Calu3 (cell line): ENCODE measurements at regions not wholly inside any gene's neighbourhood (a gene's known extent, or its start where the extent isn't known, plus 50 kb on each side); places are given as distances from the start of the nearest gene placed in this dataset.
A peak's percentile ranks its signal among the peaks of the same experiment; 100 is the strongest.

Source experiments
- BruUV-seq: library from RNA; stranded (reverse); fragments of 400-500 nt; replicated peaks from 2 replicates; lab custom pipeline; 2021; lab: Mats Ljungman, UMichigan
- CTCF ChIA-PET: fragments of 300-600 bp; sonication (Branson Sonifier 250); formaldehyde crosslinking; loops from one replicate; lab custom pipeline; 2022; ENCODE audit warnings: antibody characterized with exemption; lab: Charles Lee
- DNase-seq: peaks from one replicate; pipeline ENCODE4 v3.0.0; 2022
- H3K27ac Mint-ChIP-seq: one replicate; pipeline ENCODE4 v1.8.0; 2022; ENCODE audit warnings: mixed read lengths; ENCODE audit not compliant: unreplicated experiment
- H3K27me3 Mint-ChIP-seq: one replicate; pipeline ENCODE4 v1.8.0; 2022; ENCODE audit warnings: mixed read lengths; ENCODE audit not compliant: unreplicated experiment
- H3K36me3 Mint-ChIP-seq: one replicate; pipeline ENCODE4 v1.8.0; 2022; ENCODE audit warnings: mild to moderate bottlenecking, moderate library complexity, mixed read lengths; ENCODE audit not compliant: insufficient read depth, unreplicated experiment
- H3K4me1 Mint-ChIP-seq: one replicate; pipeline ENCODE4 v1.8.0; 2022; ENCODE audit warnings: mild to moderate bottlenecking, low read depth, mixed read lengths; ENCODE audit not compliant: unreplicated experiment
- H3K4me3 Mint-ChIP-seq: one replicate; pipeline ENCODE4 v1.8.0; 2022; ENCODE audit warnings: mild to moderate bottlenecking, low read depth, moderate library complexity, mixed read lengths; ENCODE audit not compliant: unreplicated experiment
- H3K9me3 Mint-ChIP-seq: one replicate; pipeline ENCODE4 v1.8.0; 2022; ENCODE audit warnings: low read depth, mixed read lengths; ENCODE audit not compliant: unreplicated experiment
- intact Hi-C: fragments of 100-400 bp; cut with micrococcal nuclease; formaldehyde crosslinking; loops from one replicate; pipeline ENCODE4 v1.10.0; 2022; ENCODE audit not compliant: unreplicated experiment
- TF ChIP-seq, protein P1 (sequence below): fragments of 200-600 bp; IDR thresholded peaks from one replicate; pipeline ENCODE4 v1.8.0; 2022; ENCODE audit warnings: antibody characterized with exemption; ENCODE audit not compliant: unreplicated experiment

DNA sequence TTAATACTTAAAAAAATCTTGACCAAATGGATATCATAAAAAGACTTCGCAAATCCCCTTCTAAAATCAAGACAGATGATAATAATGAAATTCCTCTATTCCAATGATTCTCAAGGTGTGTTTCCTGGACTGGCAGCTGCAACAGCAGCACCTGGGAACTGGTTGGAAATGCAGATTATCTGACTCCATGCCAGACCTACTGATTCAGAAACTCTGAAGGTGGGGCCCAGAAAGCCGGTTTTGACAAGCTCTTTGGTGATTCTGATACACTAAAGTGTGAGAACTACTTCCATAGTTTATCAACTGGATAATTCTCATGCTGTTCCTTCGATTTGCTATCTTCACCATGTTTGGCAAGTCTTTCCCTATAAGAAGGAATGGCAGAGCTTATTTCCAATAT is 252.1 kb downstream of the COL12A1 start:
- no TSS peak for BruUV-seq
- intact Hi-C loops, result no loop called here
- CTCF ChIA-PET, result no interaction called here
- Mint-ChIP-seq H3K4me3 (no peak overlapping the region), H3K27ac (no peak overlapping the region), H3K36me3 (no peaks in the 10 kb centered on the region), H3K9me3 (peaks cover 15% of the 10 kb centered on the region), H3K27me3 (no peaks in the 10 kb centered on the region), H3K4me1 (peaks cover 15% of the 10 kb centered on the region)
- no peak for DNase-seq
- TF ChIP-seq, protein P1, sequence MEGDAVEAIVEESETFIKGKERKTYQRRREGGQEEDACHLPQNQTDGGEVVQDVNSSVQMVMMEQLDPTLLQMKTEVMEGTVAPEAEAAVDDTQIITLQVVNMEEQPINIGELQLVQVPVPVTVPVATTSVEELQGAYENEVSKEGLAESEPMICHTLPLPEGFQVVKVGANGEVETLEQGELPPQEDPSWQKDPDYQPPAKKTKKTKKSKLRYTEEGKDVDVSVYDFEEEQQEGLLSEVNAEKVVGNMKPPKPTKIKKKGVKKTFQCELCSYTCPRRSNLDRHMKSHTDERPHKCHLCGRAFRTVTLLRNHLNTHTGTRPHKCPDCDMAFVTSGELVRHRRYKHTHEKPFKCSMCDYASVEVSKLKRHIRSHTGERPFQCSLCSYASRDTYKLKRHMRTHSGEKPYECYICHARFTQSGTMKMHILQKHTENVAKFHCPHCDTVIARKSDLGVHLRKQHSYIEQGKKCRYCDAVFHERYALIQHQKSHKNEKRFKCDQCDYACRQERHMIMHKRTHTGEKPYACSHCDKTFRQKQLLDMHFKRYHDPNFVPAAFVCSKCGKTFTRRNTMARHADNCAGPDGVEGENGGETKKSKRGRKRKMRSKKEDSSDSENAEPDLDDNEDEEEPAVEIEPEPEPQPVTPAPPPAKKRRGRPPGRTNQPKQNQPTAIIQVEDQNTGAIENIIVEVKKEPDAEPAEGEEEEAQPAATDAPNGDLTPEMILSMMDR, result no peak

- H3K27me3 Mint-ChIP-seq, result no peaks in the 10 kb centered on the region
- TF ChIP-seq, protein P1, result no peak
- peaks cover 9% of the 10 kb centered on the region for H3K9me3 Mint-ChIP-seq
- DNase-seq, result no peak
- intact Hi-C loops, result no loop called here
- no TSS peak for BruUV-seq
- no peak overlapping the region for H3K4me3 Mint-ChIP-seq
- no peaks in the 10 kb centered on the region for H3K36me3 Mint-ChIP-seq
- H3K27ac Mint-ChIP-seq, result peak overlapping the region; percentile 35
- CTCF ChIA-PET, result interaction anchor here (0.6 kb wide), 1 partner anchor 119 kb away, joined by 3 read pairs; no protein-coding TSS in a partner anchor
- H3K4me1 Mint-ChIP-seq, result peaks cover 8% of the 10 kb centered on the region
Observed at GRCh38 chr6:74946961-74947360, 258.9 kb downstream of the COL12A1 start.

GRCh38 chr6:74942130-74942529 is 263.7 kb downstream of the COL12A1 start:
- H3K27me3 Mint-ChIP-seq, result no peaks in the 10 kb centered on the region
- no peak overlapping the region for H3K27ac Mint-ChIP-seq
- TF ChIP-seq, protein P1, result no peak
- no TSS peak for BruUV-seq
- DNase-seq, result no peak
- H3K4me1 Mint-ChIP-seq, result no peaks in the 10 kb centered on the region
- intact Hi-C loops, result no loop called here
- H3K36me3 Mint-ChIP-seq, result no peaks in the 10 kb centered on the region
- H3K9me3 Mint-ChIP-seq, result no peaks in the 10 kb centered on the region
- CTCF ChIA-PET, result no interaction called here
- H3K4me3 Mint-ChIP-seq, result no peak overlapping the region

- intact Hi-C loops, result no loop called here
- TF ChIP-seq, protein P1, result no peak
- no peaks in the 10 kb centered on the region for H3K36me3 Mint-ChIP-seq
- no peaks in the 10 kb centered on the region for H3K9me3 Mint-ChIP-seq
- no peaks in the 10 kb centered on the region for H3K4me1 Mint-ChIP-seq
- no peak overlapping the region for H3K4me3 Mint-ChIP-seq
- CTCF ChIA-PET, result no interaction called here
- H3K27ac Mint-ChIP-seq, result no peak overlapping the region
- H3K27me3 Mint-ChIP-seq, result no peaks in the 10 kb centered on the region
- DNase-seq, result no peak
- BruUV-seq, result no TSS peak
Observed at GRCh38 chr6:74941424-74941823, 264.4 kb downstream of the COL12A1 start.
